ENCODE measurements at regions not wholly inside any gene's neighbourhood (a gene's known extent, or its start where the extent isn't known, plus 50 kb on each side); places are given as distances from the start of the nearest gene placed in this dataset.
A peak's percentile ranks its signal among the peaks of the same experiment; 100 is the strongest.

DNA sequence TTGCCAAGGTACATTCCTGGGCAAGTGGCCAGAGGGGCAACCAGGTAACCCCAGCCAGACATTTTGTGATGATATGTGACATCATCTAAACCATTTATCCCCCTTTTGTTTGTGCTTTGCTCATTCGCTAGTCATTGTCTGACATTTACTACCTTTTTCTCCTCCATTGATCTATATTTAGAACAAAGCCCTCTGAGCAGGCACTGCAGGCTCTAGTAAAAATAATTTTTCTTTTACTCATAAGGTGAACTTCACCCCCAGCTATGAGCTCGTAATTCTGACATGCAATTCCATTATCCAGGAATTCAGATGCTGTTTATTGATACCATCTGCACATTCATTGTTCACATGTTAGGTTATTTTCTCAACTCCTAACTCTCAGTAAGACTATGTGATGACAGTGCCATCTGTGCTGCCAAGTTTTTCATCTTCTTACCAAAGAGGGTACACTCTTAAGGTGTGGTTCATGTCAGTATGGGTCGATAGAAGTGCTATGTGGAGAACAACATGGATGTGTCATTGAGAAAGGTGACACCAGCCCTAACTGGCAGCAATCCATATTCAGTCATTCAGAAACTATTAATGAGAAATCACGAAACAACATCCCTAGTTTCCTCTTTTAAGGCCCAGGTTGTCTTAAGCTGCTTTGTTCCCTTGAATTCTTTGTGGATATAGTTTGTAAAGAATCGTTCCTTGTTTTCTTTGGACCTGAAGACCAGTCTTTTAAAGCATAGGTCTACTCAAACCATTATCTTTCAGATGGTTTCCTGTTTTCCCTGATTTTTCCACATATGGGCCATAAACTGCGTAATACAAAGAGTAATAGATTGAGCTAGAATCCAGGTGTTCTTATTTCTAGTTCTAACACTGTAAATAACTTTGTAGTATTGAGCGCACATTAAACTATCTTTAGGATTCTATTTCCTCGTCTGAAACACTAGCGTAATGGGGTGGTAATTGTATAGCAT lies 978.1 kb upstream of the CDH2 start:
- FAIRE-seq: no peak
- no peaks in the 10 kb centered on the region for H3K9me3 ChIP-seq (ENCODE audit: control insufficient read depth, low read depth, low read length)
- peak overlapping the region; percentile 81 for H3K4me2 ChIP-seq (ENCODE audit: control insufficient read depth, extremely low read depth, insufficient read depth, low read depth, low read length)
- TF ChIP-seq EZH2 (IDR thresholded peaks at IDR 0.05; ENCODE audit: low read length): no peak
- TF ChIP-seq CTCF (optimal IDR thresholded peaks at IDR 0.05 in 1 of 3, IDR thresholded peaks at IDR 0.05 in 1 of 3, conservative IDR thresholded peaks at IDR 0.05 in 1 of 3; ENCODE audit: extremely low read depth in 1 of 3, insufficient read depth in 2 of 3, low read length in 3 of 3): no peak
- no peak overlapping the region for H2AFZ ChIP-seq (ENCODE audit: control insufficient read depth, low read length)
- dilution Hi-C loops (cut with MboI; ENCODE audit: extremely low pct_ligation_motif_present, low sequenced_read_pairs): no loop called here
- no peaks in the 10 kb centered on the region for H4K20me1 ChIP-seq (ENCODE audit: control insufficient read depth, extremely low read depth, insufficient read depth, low read length)
- H3K27ac ChIP-seq (ENCODE audit: control insufficient read depth, insufficient read depth, low read length): peak overlapping the region; percentile 78
- peaks cover 24% of the 10 kb centered on the region for H3K79me2 ChIP-seq (ENCODE audit: control insufficient read depth, insufficient read depth, low read length)
- DNase-seq (ENCODE audit: low read depth, low spot score): peak; percentile 94
- H3K27me3 ChIP-seq (ENCODE audit: control insufficient read depth, extremely low read depth, insufficient read depth, low read length): no peaks in the 10 kb centered on the region
- H3K4me1 ChIP-seq (ENCODE audit: control insufficient read depth, extremely low read depth, insufficient read depth, low read length): peaks cover 39% of the 10 kb centered on the region
- H3K4me3 ChIP-seq (ENCODE audit: control insufficient read depth in 2 of 3, extremely low read depth in 1 of 3, insufficient read depth in 2 of 3, low read depth in 1 of 3, low read length in 3 of 3): peak overlapping the region in 2 of 3 experiments; percentile 3 to 80
- no peaks in the 10 kb centered on the region for H3K36me3 ChIP-seq (ENCODE audit: control insufficient read depth in 2 of 2, extremely low read depth in 1 of 2, insufficient read depth in 2 of 2, low read length in 2 of 2)
- peak overlapping the region; percentile 48 for H3K9ac ChIP-seq (ENCODE audit: control insufficient read depth, extremely low read depth, insufficient read depth, low read length)
- H3K9me1 ChIP-seq (ENCODE audit: control insufficient read depth, extremely low read depth, insufficient read depth, low read length): no peaks in the 10 kb centered on the region

- H3K4me2 ChIP-seq (ENCODE audit: control insufficient read depth, extremely low read depth, insufficient read depth, low read depth, low read length): peak overlapping the region; percentile 81
- DNase-seq (ENCODE audit: low read depth, low spot score) (no peak), FAIRE-seq (peak; percentile 96)
These were observed 977.3 kb upstream of the CDH2 start for GRCh38 chr18:29154196-29154757.

More at GRCh38 chr18:29154196-29154757, 977.3 kb upstream of the CDH2 start:
- Histone ChIP-seq H2AFZ (ENCODE audit: control insufficient read depth, low read length) (no peak overlapping the region), H3K79me2 (ENCODE audit: control insufficient read depth, insufficient read depth, low read length) (peaks cover 16% of the 10 kb centered on the region), H3K9me3 (ENCODE audit: control insufficient read depth, low read depth, low read length) (no peaks in the 10 kb centered on the region), H3K9ac (ENCODE audit: control insufficient read depth, extremely low read depth, insufficient read depth, low read length) (peak overlapping the region; percentile 48), H3K4me1 (ENCODE audit: control insufficient read depth, extremely low read depth, insufficient read depth, low read length) (peaks cover 38% of the 10 kb centered on the region), H3K27me3 (ENCODE audit: control insufficient read depth, extremely low read depth, insufficient read depth, low read length) (no peaks in the 10 kb centered on the region), H3K9me1 (ENCODE audit: control insufficient read depth, extremely low read depth, insufficient read depth, low read length) (no peaks in the 10 kb centered on the region), H3K36me3 (ENCODE audit: control insufficient read depth in 2 of 2, extremely low read depth in 1 of 2, insufficient read depth in 2 of 2, low read length in 2 of 2) (no peaks in the 10 kb centered on the region), H3K27ac (ENCODE audit: control insufficient read depth, insufficient read depth, low read length) (peak overlapping the region; percentile 78), H4K20me1 (ENCODE audit: control insufficient read depth, extremely low read depth, insufficient read depth, low read length) (no peaks in the 10 kb centered on the region), H3K4me3 (ENCODE audit: control insufficient read depth in 2 of 3, extremely low read depth in 1 of 3, insufficient read depth in 2 of 3, low read depth in 1 of 3, low read length in 3 of 3) (peak overlapping the region in 1 of 3 experiments; percentile 39)
- dilution Hi-C loops (cut with MboI; ENCODE audit: extremely low pct_ligation_motif_present, low sequenced_read_pairs): no loop called here
- TF ChIP-seq CTCF (optimal IDR thresholded peaks at IDR 0.05 in 1 of 3, IDR thresholded peaks at IDR 0.05 in 1 of 3, conservative IDR thresholded peaks at IDR 0.05 in 1 of 3; ENCODE audit: extremely low read depth in 1 of 3, insufficient read depth in 2 of 3, low read length in 3 of 3) (no peak), EZH2 (IDR thresholded peaks at IDR 0.05; ENCODE audit: low read length) (no peak)

Data from keratinocyte (primary cell).